Stimulated activated CD4-positive, alpha-beta T cell treated with anti-CD3 and anti-CD28 coated beads, Interleukin-1b, Interleukin-23, amount 100 ng/mL, for 48 hours (primary cell): ENCODE measurements at regions not wholly inside any gene's neighbourhood (a gene's known extent, or its start where the extent isn't known, plus 50 kb on each side); places are given as distances from the start of the nearest gene placed in this dataset.
A peak's percentile ranks its signal among the peaks of the same experiment; 100 is the strongest.

Experiments
- DNase-seq: peaks from one replicate; pipeline ENCODE4 v3.0.0-alpha.2; 2020

DNA sequence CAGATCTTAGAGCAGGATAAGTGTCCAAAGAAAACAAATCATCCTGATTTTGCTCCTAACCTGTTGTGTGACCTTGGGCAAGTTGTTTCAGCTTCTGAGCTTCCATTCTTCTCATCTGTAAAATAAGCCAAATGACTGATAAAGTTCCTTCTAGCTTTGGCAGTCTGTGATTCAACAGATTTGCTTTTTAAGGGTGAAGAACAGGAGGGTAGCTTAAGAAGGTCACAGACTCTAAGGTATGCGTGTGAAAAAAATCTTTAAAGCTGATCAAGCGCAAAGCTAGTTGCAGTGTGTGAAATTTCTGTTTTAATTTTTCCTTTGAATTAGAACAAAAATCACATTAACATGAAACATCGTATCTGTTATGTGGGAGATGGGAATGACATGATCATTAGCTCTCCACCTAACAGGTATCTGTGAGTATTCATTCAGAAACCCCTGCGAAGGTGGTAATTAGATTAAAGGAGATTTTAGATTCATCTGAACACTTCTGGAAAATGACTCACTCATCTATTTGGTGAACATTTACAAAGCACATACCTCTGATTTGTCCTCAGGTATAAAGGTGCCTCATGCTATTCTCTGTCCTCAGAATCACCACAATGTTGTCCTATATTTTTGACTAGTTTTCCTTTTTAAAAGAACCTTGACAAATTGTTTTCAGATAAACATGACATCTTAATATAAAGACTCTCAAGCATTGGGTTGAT is 131.9 kb upstream of the CPM start:
- no peak for DNase-seq

DNA sequence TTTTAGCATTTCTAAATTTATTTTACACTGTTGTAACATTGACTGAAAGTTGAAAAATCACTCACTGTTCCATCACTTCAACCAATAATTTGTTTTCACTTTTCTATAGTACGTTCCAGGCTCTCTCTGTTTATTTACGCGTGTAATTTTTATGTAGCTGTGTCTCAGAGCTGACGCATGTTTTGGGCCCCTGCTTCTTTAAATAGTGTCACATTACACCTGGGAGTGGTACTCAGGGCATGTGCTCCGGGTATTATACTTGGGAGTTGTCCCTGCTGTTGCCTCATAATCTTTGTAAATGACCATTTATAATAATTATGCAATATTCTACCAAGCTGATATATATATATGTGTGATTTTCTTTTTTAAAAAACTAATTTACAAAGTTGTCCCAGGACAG is 132.8 kb upstream of the CPM start:
- no peak for DNase-seq

DNA sequence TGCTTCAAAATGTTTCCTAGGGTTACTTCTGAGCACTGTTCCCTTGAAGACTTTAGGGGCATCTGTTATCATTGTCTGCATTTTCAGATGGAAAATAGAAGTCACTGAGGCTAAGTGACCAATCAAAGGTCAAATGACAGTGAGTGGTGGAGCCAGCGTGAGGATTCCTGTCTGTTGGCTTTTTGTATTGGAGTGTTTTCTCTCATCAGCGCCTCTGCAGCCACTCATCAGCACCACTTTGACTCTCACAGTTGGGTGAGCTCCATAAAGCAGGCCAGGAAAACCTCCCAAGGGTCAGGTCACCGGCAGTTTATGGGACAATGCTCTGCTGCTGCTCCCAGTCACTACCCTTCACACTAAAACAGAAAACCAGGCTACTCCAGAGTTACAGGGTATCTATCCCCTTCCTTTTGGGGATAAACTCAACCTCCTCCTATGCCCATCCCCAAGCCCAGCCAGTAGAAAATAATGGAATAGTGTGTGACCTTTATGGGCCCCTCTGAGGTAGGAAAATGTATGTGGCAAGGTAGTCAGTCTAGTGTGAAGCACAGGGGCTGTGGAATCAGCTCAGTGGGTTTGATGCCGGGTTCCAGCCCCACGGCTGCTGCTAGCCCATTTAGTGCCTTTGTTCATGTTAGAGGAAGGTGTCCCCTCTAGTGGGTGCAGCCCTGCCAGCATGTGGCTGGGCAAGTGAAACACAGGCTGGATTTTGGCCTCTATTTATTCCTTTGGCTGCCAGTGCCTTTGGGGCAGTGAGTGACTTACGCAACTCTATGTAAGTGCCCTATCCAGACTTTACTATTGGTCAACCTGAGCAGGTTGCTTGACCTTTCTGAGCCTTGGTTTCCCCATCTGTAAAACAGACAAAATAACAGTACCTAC is 133.8 kb upstream of the CPM start:
- DNase-seq, result no peak

DNA sequence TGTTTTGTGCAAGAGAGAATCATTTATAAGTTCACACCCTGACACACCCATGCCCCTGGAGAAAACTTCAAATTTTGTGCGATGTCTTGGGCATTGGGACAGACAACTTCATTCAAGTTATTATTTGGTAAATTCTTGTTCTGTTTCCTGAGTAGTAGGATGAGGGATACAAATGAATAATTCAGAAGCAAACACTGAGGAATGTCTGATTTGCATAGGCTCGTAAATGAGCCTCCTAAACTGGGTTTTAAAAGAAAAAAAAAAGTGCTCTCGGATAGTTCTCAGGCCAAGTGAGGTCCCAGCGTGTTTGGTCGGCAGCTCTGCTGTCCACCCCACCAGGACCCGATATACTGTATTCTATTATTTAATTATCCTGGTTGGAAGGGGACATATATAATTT is 134.7 kb upstream of the CPM start:
- DNase-seq, result no peak

DNA sequence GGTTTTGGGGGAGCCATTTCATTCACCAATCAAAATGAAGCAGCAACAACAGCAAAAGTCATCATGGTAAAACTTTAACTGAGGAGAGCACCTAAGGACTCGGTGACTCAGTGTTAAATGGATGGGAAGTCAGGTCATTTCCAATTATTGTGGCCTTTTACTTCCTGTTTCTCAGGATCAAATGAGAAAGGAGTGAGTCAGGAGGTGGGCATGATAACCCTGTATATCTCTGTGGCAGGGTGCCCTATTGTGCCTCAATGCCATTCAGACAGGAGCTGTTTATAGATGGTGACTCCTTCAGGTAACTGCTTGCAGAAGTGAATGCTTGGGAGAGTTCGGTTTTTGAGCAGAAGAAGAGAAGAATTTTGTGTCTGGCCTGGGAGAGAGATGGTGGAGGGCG is 135.5 kb upstream of the CPM start:
- DNase-seq, result peak; percentile 24

DNA sequence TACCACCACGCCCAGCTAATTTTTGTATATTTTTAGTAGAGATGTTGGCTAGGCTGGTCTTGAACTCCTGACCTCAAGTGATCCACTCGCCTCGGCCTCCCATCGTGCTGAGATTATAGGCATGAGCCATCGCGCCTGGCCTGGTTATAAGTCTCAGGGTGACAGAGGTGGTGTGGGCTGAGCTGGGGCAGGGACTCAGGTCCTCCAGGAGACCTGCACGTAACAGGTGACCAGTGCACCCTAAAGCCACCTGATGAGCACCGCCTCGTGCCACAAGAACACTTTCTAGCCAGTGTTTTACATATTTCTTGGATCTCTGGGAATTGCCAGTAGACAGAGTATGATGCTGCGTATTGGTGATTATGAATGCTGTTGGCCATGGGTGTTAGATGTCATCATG is 136.5 kb upstream of the CPM start:
- no peak for DNase-seq

- peak; percentile 71 for DNase-seq
Observed at GRCh38 chr12:69070319-69071090, 137.5 kb upstream of the CPM start.

- no peak for DNase-seq
Observed at GRCh38 chr12:69071091-69071370, 138.1 kb upstream of the CPM start.

DNA sequence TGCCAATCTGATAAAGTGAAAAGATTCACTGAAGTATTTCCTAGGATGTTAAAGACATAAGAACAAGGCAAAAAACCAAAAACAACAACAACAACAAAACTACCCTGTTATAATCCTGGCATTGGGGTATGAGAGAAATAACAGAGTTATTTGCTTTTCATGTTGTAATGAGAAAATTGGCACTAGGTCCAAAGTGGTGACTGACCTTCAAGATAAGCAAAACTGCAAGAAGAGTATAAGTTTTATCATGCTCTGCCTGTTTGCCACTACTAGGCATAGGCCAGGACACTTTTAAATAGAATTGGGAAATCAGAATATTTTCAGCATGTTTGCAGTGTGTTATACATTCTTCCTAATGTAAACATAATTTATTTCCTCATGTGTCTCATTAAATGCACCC is 140.1 kb upstream of the CPM start:
- no peak for DNase-seq

GRCh38 chr12:69074556-69075349 is 141.8 kb upstream of the CPM start:
- no peak for DNase-seq

- DNase-seq, result no peak
Observed at GRCh38 chr12:69083689-69084088, 150.7 kb upstream of the CPM start.

- DNase-seq, result no peak
Observed at GRCh38 chr12:69084816-69085378, 151.9 kb upstream of the CPM start.

GRCh38 chr12:69085852-69086251 is 152.9 kb upstream of the CPM start:
- no peak for DNase-seq

- no peak for DNase-seq
Observed at GRCh38 chr12:69087986-69088385, 151.4 kb upstream of the CPSF6 start.

GRCh38 chr12:69090722-69091121 is 148.6 kb upstream of the CPSF6 start:
- no peak for DNase-seq

DNA sequence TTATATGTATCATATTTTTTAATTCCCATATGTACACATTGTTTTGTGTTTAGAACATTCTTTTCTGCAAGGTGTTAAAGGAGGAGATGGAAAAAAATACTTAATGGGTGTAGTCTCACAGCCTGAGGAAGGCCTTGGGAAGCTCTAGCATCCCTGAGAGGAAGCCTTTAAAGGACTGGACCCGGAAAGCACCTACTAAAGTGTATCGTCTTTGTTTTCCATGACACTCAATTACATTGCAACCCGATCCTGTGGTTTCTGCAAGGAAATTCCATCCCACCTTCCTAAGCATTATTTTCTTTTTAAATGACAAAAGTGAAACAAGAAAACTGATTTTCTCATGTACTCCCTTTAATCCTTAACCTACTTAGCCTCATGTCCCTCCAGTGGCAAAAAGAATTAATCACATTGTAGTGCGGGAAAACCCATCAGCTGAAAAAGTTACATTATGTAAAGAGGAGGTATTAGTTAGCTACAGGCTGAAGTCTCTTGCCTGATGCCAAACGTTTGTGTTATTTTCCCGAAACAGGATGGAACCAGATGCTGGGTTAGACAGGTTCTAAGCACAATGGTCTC is 147.8 kb upstream of the CPSF6 start:
- DNase-seq, result no peak

DNA sequence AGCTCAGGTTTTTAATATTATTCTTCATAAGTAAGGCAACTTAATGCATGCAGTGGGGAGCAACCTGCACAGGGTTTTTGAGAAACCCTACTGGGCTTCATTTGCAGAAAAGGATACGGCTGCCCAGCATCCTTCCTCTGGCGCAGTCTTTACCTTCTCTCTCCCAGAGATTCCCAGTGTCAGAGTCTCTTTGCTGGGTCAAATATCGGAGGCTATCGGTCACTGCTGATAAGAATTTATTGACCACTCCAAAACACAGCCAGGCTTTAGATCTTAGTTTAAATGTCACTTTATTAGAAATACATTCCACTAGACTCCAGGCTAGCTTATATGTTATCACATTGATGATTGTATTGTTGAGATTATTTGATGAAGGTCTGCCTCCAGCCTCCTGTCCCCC is 147.2 kb upstream of the CPSF6 start:
- no peak for DNase-seq

DNA sequence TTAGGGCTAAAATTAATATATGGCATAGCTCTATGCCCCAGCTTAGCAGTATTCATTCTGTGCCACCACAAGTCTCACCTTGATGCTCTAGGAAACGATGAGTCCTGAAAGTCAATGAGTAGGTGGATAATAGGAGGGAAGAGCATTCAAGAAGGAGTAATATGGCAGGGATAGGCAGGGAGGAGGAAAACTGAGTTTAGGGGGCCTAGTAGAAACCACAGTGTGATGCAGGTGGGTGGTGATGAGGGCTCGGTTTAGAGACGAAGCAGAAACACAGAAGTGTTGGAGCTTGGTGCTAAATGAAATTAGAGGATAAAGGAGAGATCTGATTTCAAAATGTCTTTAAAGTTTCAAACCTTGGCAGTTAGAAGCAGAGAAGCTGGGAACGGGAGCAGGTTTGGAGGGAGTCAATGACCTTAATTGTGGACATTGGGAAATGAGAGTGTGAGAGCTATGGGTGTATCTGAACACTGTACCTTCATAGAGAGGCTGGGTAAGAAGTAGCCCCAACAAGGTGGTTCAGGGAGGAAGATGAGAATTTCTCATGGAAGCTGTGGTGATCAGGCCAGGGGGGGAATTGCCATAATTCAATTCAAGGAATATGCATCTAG is 144.7 kb upstream of the CPSF6 start:
- no peak for DNase-seq

DNA sequence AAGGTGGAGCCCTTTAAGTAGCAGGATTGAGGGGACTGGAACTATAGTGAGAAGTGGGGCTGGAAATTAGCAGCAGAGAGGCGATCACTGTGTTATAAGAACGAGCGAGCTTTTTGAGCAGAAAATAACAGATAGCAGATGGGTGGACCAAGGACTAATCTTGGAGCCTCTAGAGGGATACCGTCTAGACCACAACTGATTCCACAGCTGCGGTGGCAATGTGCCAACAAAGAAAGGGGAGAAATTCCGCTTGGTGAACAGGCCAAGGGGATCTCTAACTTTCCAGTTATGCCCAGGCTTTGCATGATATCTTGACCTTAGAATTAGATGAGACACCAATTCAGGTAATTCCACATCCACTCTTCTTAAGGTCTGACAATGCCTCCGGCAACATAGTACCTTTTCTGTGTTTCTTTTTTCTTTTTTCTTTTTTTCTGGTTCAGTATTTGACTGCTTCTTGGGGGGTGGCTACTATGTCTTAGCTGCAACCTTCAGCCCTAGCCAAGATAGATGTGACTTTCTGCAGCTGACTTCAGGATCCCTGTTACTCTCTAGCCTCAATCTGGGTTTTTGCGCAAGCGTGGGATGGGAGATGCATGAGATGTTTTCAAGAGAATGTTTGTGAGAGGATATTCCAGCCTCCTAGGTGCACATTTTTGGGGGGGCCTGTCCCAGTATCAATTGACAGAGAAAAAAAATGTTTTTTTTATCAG is 143.4 kb upstream of the CPSF6 start:
- DNase-seq, result no peak

DNA sequence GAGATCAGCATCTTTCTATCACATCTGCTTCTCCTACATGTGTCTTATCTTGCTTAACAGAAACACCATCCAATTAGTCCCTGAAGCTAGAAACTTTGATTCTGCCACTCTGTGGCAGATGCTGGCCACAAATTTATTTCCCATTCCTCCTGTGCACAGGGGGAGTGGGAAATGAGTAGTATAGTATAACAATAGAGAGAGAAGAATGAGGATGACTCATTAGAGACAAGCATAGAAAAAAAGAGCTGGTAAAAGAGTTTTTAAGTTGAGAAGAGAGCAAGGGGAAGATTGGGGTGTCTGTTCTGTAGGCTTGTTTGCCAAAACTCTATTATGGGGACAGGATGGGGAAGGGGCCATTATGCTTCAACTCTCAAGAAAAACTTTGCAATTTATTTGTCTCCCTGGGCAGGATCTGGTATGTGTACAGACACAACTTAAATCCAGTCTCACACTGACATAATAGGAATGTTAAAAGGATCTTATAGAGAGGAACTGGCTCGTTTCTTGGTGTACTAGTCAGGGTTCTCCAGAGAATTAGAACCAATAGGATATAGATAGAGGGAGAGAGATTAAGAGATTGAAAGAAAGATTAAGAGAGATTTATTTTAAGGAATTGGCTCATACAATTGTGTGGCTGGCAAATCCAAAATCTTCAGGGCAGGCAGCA is 142.6 kb upstream of the CPSF6 start:
- no peak for DNase-seq
